Pancreas (tissue), 10 donors: ENCODE measurements at regions not wholly inside any gene's neighbourhood (a gene's known extent, or its start where the extent isn't known, plus 50 kb on each side); places are given as distances from the start of the nearest gene placed in this dataset.

ENCODE experiments used
- ATAC-seq, 4 donors: fragments of 200-7000 bp; cut with Tn5 transposase; one replicate each; pipeline versions ENCODE4 v1.8.0 to v1.9.1; 2020; ENCODE audit warnings: mild to moderate bottlenecking in 4 of 4, moderate library complexity in 4 of 4
- DNase-seq, 6 donors: peaks; one replicate each; pipeline ENCODE4 v3.0.0-alpha.2; 2020
- FAIRE-seq: peaks from 2 replicates; lab custom pipeline; 2012; peaks lifted over from hg19 to GRCh38; lab: Jason Lieb, UNC
- H3K27ac ChIP-seq, 4 donors: fragments of 200-600 bp; sonication (generic); 1 replicate in 3 of 4; 2 replicates in 1 of 4; pipeline versions ENCODE4 v1.5.0 to v1.8.0; 2020
- H3K27me3 ChIP-seq, 4 donors: fragments of 200-600 bp; one replicate each; pipeline ENCODE4 v1.8.0; 2021
- H3K36me3 ChIP-seq, 3 donors: fragments of 200-600 bp; sonication (generic) in 1 of 3; one replicate each; pipeline versions ENCODE4 v1.5.0 to v1.8.0; 2020 to 2021
- H3K4me1 ChIP-seq, 3 donors: fragments of 200-600 bp; one replicate each; pipeline ENCODE4 v1.8.0; 2021
- H3K4me3 ChIP-seq, 4 donors: fragments of 200-600 bp; sonication (generic) in 2 of 4; one replicate each; pipeline versions ENCODE4 v1.5.0 to v1.8.0; 2020 to 2021
- H3K9me3 ChIP-seq, 4 donors: fragments of 200-600 bp; one replicate each; pipeline ENCODE4 v1.8.0; 2021
- CTCF ChIP-seq, 4 donors: fragments of 200-600 bp; sonication (generic) in 3 of 4; IDR thresholded peaks; one replicate each; pipeline versions ENCODE4 v1.5.0 to v1.8.0; 2021; ENCODE audit warnings: antibody characterized with exemption in 4 of 4
- WGBS, 2 donors: extraction: QIAGEN DNeasy Blood & Tissue Kit; methylation state at CpG; one replicate each; pipeline ENCODE4 v1.1.7; 2013; 5-methylcytosine and 5-hydroxymethylcytosine counted together
- intact Hi-C, 3 donors: fragments of 100-400 bp; cut with DNase I; formaldehyde crosslinking; loops; one replicate each; pipeline versions ENCODE4 v1.11.1 to v1.14.2; 2022
- donor health status: healthy with polysubstance abuse.
- donor health status: DM: no; HTN: no; CAD: no; lungs with moderate emphysema.
- donor health status: DM: no; HTN: no; CAD: no.
- donor health status: control.
- donor health status: control.
- donor health status: Bipolar disorder and iron deficiency.
- donor health status: DM: yes; HTN: yes; CAD: no.
- donor health status: DM: no; HTN: no; CAD: no.
- donor health status: DM: no; HTN: no; CAD: no.
- donor health status: DM: yes; HTN: yes; CAD: no.

GRCh38 chr5:8347984-8348383 lies 479.0 kb downstream of the MTRR start:
- no peak overlapping the region for H3K4me3 ChIP-seq
- no peak overlapping the region for H3K27ac ChIP-seq
- no peak for FAIRE-seq
- no peaks in the 10 kb centered on the region for H3K36me3 ChIP-seq
- WGBS, 2 donors: 42 to 45% methylated on average over 1 of the region's 1 CpG
- TF ChIP-seq CTCF (IDR thresholded peaks at IDR 0.05): no peak
- no peaks in the 10 kb centered on the region for H3K4me1 ChIP-seq
- no peak for ATAC-seq
- H3K9me3 ChIP-seq: no peaks in the 10 kb centered on the region
- intact Hi-C loops: no loop called here
- no peak for DNase-seq
- H3K27me3 ChIP-seq: no peaks in the 10 kb centered on the region

- H3K9me3 ChIP-seq: no peaks in the 10 kb centered on the region
Observed at GRCh38 chr5:8349855-8350254, 480.9 kb downstream of the MTRR start.

GRCh38 chr5:8350644-8351339 lies 481.8 kb downstream of the MTRR start:
- Histone ChIP-seq H3K4me1 (no peaks in the 10 kb centered on the region), H3K27me3 (no peaks in the 10 kb centered on the region), H3K9me3 (no peaks in the 10 kb centered on the region), H3K4me3 (no peak overlapping the region), H3K27ac (no peak overlapping the region), H3K36me3 (no peaks in the 10 kb centered on the region)
- TF ChIP-seq CTCF (IDR thresholded peaks at IDR 0.05): no peak
- intact Hi-C loops: no loop called here
- WGBS, 2 donors: 68% methylated on average over 6 of the region's 6 CpGs
- DNase-seq (no peak), ATAC-seq (no peak), FAIRE-seq (no peak)

More at GRCh38 chr5:8349855-8350254, 480.9 kb downstream of the MTRR start:
- H3K27ac ChIP-seq: no peak overlapping the region
- no peak for TF ChIP-seq CTCF (IDR thresholded peaks at IDR 0.05)
- no peak for DNase-seq
- H3K4me3 ChIP-seq: no peak overlapping the region
- FAIRE-seq: no peak
- intact Hi-C loops: no loop called here
- WGBS, 2 donors: 47 to 68% methylated on average over 1 of the region's 1 CpG
- no peaks in the 10 kb centered on the region for H3K4me1 ChIP-seq
- H3K27me3 ChIP-seq: no peaks in the 10 kb centered on the region
- ATAC-seq: no peak
- no peaks in the 10 kb centered on the region for H3K36me3 ChIP-seq

- 13 to 18% methylated on average over 1 of the region's 1 CpG for WGBS, 2 donors
Observed at GRCh38 chr5:8355981-8356380, 487.0 kb downstream of the MTRR start.

More at GRCh38 chr5:8355981-8356380, 487.0 kb downstream of the MTRR start:
- Histone ChIP-seq H3K36me3 (no peaks in the 10 kb centered on the region), H3K4me1 (no peaks in the 10 kb centered on the region), H3K27me3 (no peaks in the 10 kb centered on the region), H3K4me3 (no peak overlapping the region), H3K9me3 (no peaks in the 10 kb centered on the region), H3K27ac (no peak overlapping the region)
- FAIRE-seq (no peak), ATAC-seq (no peak), DNase-seq (no peak)
- TF ChIP-seq CTCF (IDR thresholded peaks at IDR 0.05): no peak
- intact Hi-C loops: no loop called here
